OCI-LY7 (cell line): ENCODE measurements at regions not wholly inside any gene's neighbourhood (a gene's known extent, or its start where the extent isn't known, plus 50 kb on each side); places are given as distances from the start of the nearest gene placed in this dataset.

Source experiments
- BruUV-seq: library from RNA; stranded (reverse); fragments of 400-500 nt; replicated peaks from 2 replicates; lab custom pipeline; 2021; lab: Mats Ljungman, UMichigan
- CTCF ChIA-PET: fragments of 300-600 bp; sonication (Branson Sonifier 250); formaldehyde crosslinking; loops from one replicate; lab custom pipeline; 2022; ENCODE audit warnings: antibody characterized with exemption; ENCODE audit not compliant: unreplicated experiment; lab: Charles Lee
- POLR2A ChIA-PET: fragments of 300-600 bp; sonication (Branson Sonifier 250); formaldehyde crosslinking; loops from one replicate; lab custom pipeline; 2022; ENCODE audit warnings: antibody characterized with exemption; lab: Charles Lee
- DNase-seq: peaks from one replicate; pipeline ENCODE4 v3.0.0-alpha.2; 2015; ENCODE audit warnings: low spot score
- H2AFZ ChIP-seq: fragments of 200-600 bp; sonication (generic), shearing (Covaris generic); 2 replicates; pipeline ENCODE4 v1.6.1; 2014; ENCODE audit warnings: mild to moderate bottlenecking, antibody characterized with exemption, low read length, moderate library complexity
- H3K27ac ChIP-seq: fragments of 200-600 bp; sonication (generic); 2 replicates; pipeline ENCODE4 v1.5.1; 2014; ENCODE audit warnings: mixed run types, low read depth, mild to moderate bottlenecking, moderate library complexity, low read length, inconsistent platforms; ENCODE audit not compliant: poor library complexity, severe bottlenecking
- H3K36me3 ChIP-seq: fragments of 200-600 bp; sonication (generic); 2 replicates; pipeline ENCODE4 v1.6.1; 2014; ENCODE audit warnings: mild to moderate bottlenecking, antibody characterized with exemption, low read length, moderate library complexity, mixed read lengths; ENCODE audit not compliant: insufficient read depth
- H3K4me1 ChIP-seq: fragments of 200-600 bp; sonication (generic); 2 replicates; pipeline ENCODE4 v1.5.1; 2014; ENCODE audit warnings: mild to moderate bottlenecking, low read length; ENCODE audit not compliant: insufficient read depth, poor library complexity, severe bottlenecking
- H3K4me2 ChIP-seq: fragments of 200-600 bp; sonication (generic); 2 replicates; pipeline ENCODE4 v1.6.1; 2014; ENCODE audit warnings: mild to moderate bottlenecking, low read length
- H3K4me3 ChIP-seq: fragments of 200-600 bp; sonication (generic); 2 replicates; pipeline ENCODE4 v1.5.1; 2014; ENCODE audit warnings: mild to moderate bottlenecking, low read depth, low read length; ENCODE audit not compliant: poor library complexity, severe bottlenecking
- H3K79me2 ChIP-seq: fragments of 200-600 bp; sonication (generic); 2 replicates; pipeline ENCODE4 v1.6.1; 2016; ENCODE audit warnings: low read depth, mild to moderate bottlenecking, low read length, moderate library complexity, mixed read lengths; ENCODE audit not compliant: insufficient read depth
- H3K9me2 ChIP-seq: fragments of 200-600 bp; sonication (generic); 2 replicates; pipeline ENCODE4 v1.6.1; 2016; ENCODE audit warnings: mild to moderate bottlenecking, low read length, mixed read lengths; ENCODE audit not compliant: insufficient read depth
- H3K9me3 ChIP-seq: fragments of 200-600 bp; sonication (generic); 2 replicates; pipeline ENCODE4 v1.6.1; 2014; ENCODE audit warnings: mild to moderate bottlenecking, mixed run types, low read length, mixed read lengths
- H4K20me1 ChIP-seq: fragments of 200-600 bp; sonication (generic); 2 replicates; pipeline ENCODE4 v1.6.1; 2014; ENCODE audit warnings: mild to moderate bottlenecking, antibody characterized with exemption, low read length, moderate library complexity, mixed read lengths; ENCODE audit not compliant: insufficient read depth
- EZH2phosphoT487 ChIP-seq: fragments of 200-600 bp; sonication (generic); IDR thresholded peaks from 2 replicates; pipeline ENCODE4 v1.6.1; 2018; ENCODE audit warnings: low read depth, borderline replicate concordance, mild to moderate bottlenecking, mixed run types, antibody characterized with exemption, low read length, moderate library complexity, mixed read lengths
- intact Hi-C: fragments of 100-400 bp; cut with micrococcal nuclease; formaldehyde crosslinking; loops from one replicate; pipeline ENCODE4 v1.10.0; 2022; ENCODE audit not compliant: unreplicated experiment
- TF ChIP-seq, protein P1 (sequence below): fragments of 200-600 bp; sonication (generic); conservative IDR thresholded peaks from 2 replicates; pipeline ENCODE4 v1.5.1; 2014; ENCODE audit warnings: mild to moderate bottlenecking, antibody characterized with exemption, low read length, moderate library complexity, mixed read lengths

DNA sequence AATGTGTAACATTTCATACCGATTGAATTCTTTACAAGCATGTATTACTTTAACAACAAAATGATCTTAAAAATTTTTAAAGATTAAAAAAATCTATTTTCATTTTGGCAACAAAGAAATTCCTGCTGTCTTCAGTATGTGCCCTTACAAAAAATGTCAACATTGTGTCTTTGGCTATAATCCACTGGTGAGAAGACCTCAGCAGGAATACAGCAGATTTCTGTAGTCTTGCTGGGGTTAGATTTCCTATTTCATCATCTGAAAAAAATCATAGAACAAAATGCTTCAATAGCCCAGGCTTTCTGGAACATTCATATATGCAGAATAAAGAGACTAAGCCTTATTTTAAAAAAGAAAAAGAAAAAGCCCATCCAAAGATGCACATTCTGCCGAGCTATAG lies 129.1 kb upstream of the CA10 start:
- POLR2A ChIA-PET: no interaction called here
- CTCF ChIA-PET: no interaction called here
- H3K36me3 ChIP-seq: no peaks in the 10 kb centered on the region
- no peaks in the 10 kb centered on the region for H3K9me3 ChIP-seq
- H3K27ac ChIP-seq: no peak overlapping the region
- no peaks in the 10 kb centered on the region for H3K79me2 ChIP-seq
- H3K4me2 ChIP-seq: no peak overlapping the region
- H3K4me1 ChIP-seq: no peaks in the 10 kb centered on the region
- no peaks in the 10 kb centered on the region for H4K20me1 ChIP-seq
- no peak for DNase-seq
- H3K9me2 ChIP-seq: no peaks in the 10 kb centered on the region
- no TSS peak for BruUV-seq
- TF ChIP-seq, protein P1, sequence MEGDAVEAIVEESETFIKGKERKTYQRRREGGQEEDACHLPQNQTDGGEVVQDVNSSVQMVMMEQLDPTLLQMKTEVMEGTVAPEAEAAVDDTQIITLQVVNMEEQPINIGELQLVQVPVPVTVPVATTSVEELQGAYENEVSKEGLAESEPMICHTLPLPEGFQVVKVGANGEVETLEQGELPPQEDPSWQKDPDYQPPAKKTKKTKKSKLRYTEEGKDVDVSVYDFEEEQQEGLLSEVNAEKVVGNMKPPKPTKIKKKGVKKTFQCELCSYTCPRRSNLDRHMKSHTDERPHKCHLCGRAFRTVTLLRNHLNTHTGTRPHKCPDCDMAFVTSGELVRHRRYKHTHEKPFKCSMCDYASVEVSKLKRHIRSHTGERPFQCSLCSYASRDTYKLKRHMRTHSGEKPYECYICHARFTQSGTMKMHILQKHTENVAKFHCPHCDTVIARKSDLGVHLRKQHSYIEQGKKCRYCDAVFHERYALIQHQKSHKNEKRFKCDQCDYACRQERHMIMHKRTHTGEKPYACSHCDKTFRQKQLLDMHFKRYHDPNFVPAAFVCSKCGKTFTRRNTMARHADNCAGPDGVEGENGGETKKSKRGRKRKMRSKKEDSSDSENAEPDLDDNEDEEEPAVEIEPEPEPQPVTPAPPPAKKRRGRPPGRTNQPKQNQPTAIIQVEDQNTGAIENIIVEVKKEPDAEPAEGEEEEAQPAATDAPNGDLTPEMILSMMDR: no peak
- no peak for TF ChIP-seq EZH2phosphoT487
- no peak overlapping the region for H3K4me3 ChIP-seq
- H2AFZ ChIP-seq: no peak overlapping the region
- intact Hi-C loops: no loop called here

DNA sequence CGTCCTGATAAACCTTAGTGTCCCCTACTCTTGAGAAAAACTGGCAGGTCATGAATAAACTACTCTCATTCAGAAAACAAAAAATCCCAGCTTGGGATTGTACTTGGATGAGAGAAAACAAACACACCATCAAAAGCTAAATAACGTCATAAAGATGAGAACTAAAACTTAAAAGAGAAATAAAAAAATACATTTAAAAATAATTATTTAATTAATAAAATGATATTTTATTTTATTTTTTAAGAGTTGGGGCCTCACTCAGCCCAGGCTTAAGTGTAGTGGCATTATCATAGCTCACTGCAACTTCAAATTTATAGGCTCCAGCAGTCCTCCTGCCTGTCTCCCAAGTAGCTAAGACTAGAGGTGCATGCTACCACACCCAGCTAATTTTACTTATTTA lies 125.4 kb upstream of the CA10 start:
- Histone ChIP-seq H3K79me2 (no peaks in the 10 kb centered on the region), H3K4me1 (no peaks in the 10 kb centered on the region), H2AFZ (no peak overlapping the region), H3K4me2 (no peak overlapping the region), H3K27ac (no peak overlapping the region), H3K36me3 (no peaks in the 10 kb centered on the region), H3K4me3 (no peak overlapping the region), H4K20me1 (no peaks in the 10 kb centered on the region), H3K9me3 (no peaks in the 10 kb centered on the region), H3K9me2 (no peaks in the 10 kb centered on the region)
- DNase-seq: no peak
- TF ChIP-seq EZH2phosphoT487: no peak
- TF ChIP-seq, protein P1: no peak
- POLR2A ChIA-PET: interaction anchor here (0.5 to 0.6 kb wide), 2 partner anchors 97 to 316 kb away, joined by 3 read pairs; no protein-coding TSS in a partner anchor
- intact Hi-C loops: no loop called here
- no TSS peak for BruUV-seq
- CTCF ChIA-PET: no interaction called here

DNA sequence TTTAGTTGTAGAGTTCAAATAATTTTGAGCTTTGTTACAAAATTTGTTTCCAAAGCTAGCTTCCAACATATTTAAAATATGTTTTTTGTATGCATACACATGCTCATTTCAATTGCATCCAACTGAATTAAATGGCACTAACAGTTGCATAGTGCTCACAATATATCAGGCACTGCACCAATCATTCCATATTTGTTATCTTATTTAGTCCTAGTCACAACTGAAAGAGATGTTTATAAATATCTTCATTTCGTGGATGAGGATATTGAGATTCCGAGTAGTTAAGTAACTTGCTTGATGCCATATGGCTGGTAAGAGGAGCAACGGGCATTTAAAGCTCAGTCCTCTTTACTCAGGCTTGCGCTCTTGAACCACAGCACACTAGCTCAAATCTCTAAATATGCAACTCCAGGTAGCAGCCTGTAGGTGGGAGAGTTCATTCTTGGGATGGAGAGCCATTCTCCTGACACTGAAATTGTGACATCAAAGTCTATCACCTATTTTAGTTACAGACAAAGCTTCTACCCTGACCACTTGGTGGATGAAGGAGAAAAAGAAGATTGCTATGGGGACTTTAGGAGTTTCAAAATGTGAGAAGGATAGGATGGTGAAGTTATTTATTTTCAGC lies 118.0 kb upstream of the CA10 start:
- intact Hi-C loops: no loop called here
- BruUV-seq: no TSS peak
- ChIA-PET CTCF (no interaction called here), POLR2A (interaction anchor here (0.6 kb wide), 1 partner anchor 434 kb away, joined by 3 read pairs; no protein-coding TSS in a partner anchor)
- Histone ChIP-seq H4K20me1 (no peaks in the 10 kb centered on the region), H2AFZ (no peak overlapping the region), H3K4me2 (no peak overlapping the region), H3K9me3 (no peaks in the 10 kb centered on the region), H3K4me1 (no peaks in the 10 kb centered on the region), H3K9me2 (no peaks in the 10 kb centered on the region), H3K27ac (no peak overlapping the region), H3K36me3 (no peaks in the 10 kb centered on the region), H3K79me2 (no peaks in the 10 kb centered on the region), H3K4me3 (no peak overlapping the region)
- TF ChIP-seq EZH2phosphoT487: no peak
- TF ChIP-seq, protein P1: no peak
- no peak for DNase-seq
